Upper lobe of left lung (tissue), 6 donors: ENCODE measurements at regions not wholly inside any gene's neighbourhood (a gene's known extent, or its start where the extent isn't known, plus 50 kb on each side); places are given as distances from the start of the nearest gene placed in this dataset.

Source experiments
- ATAC-seq, 2 donors: fragments of 200-7000 bp; cut with Tn5 transposase; one replicate each; pipeline ENCODE4 v1.9.1; 2022; ENCODE audit warnings: mild to moderate bottlenecking in 2 of 2, moderate library complexity in 2 of 2; ENCODE audit not compliant: low FRiP score in 2 of 2
- DNase-seq, 2 donors: peaks; one replicate each; pipeline ENCODE4 v3.0.0-alpha.2; 2019 to 2020
- H3K27ac ChIP-seq, 4 donors: fragments of 200-600 bp; sonication (generic); one replicate each; pipeline ENCODE4 v1.5.1; 2016 to 2019
- H3K27me3 ChIP-seq, 4 donors: fragments of 200-600 bp; sonication (generic); one replicate each; pipeline ENCODE4 v1.5.1; 2017 to 2019
- H3K36me3 ChIP-seq, 4 donors: fragments of 200-600 bp; sonication (generic); one replicate each; pipeline ENCODE4 v1.5.1; 2016 to 2019
- H3K4me1 ChIP-seq, 4 donors: fragments of 200-600 bp; sonication (generic); one replicate each; pipeline ENCODE4 v1.5.1; 2018 to 2019
- H3K4me3 ChIP-seq, 4 donors: fragments of 200-600 bp; sonication (generic); one replicate each; pipeline ENCODE4 v1.5.1; 2017 to 2019; ENCODE audit warnings: mild to moderate bottlenecking in 2 of 4, moderate library complexity in 1 of 4
- H3K9me3 ChIP-seq, 4 donors: fragments of 200-600 bp; sonication (generic); one replicate each; pipeline ENCODE4 v1.5.1; 2018 to 2019
- EP300 ChIP-seq, 4 donors: sonication (generic); formaldehyde crosslinking; IDR thresholded peaks; one replicate each; pipeline ENCODE4 v1.5.1; 2017; ENCODE audit warnings: antibody characterized with exemption in 4 of 4, control low read depth in 2 of 4
- POLR2A ChIP-seq, 4 donors: fragments of 450-650 bp; IDR thresholded peaks; one replicate each; pipeline ENCODE4 v1.5.1; 2016 to 2017; ENCODE audit warnings: antibody characterized with exemption in 4 of 4, mild to moderate bottlenecking in 2 of 4
- POLR2AphosphoS5 ChIP-seq, 2 donors: sonication (generic); formaldehyde crosslinking; IDR thresholded peaks; one replicate each; pipeline ENCODE4 v1.5.1; 2017; ENCODE audit warnings: antibody characterized with exemption in 2 of 2
- WGBS, 2 donors: methylation state at CpG; one replicate each; pipeline ENCODE4 v1.1.5; 2017 to 2018; 5-methylcytosine and 5-hydroxymethylcytosine counted together
- TF ChIP-seq, protein P1 (sequence below), 6 experiments: fragments of 450-650 bp in 4 of 6; fragments of 200-600 bp in 2 of 6; sonication (generic) in 2 of 6; IDR thresholded peaks; one replicate each; pipeline ENCODE4 v1.5.1; 2016 to 2019; ENCODE audit warnings: antibody characterized with exemption in 6 of 6
- donor health status: DM: no; HTN: no; CAD: no; lungs with moderate emphysema.
- donor health status: DM: no; HTN: yes; CAD: no; lungs with severe emphysema.

DNA sequence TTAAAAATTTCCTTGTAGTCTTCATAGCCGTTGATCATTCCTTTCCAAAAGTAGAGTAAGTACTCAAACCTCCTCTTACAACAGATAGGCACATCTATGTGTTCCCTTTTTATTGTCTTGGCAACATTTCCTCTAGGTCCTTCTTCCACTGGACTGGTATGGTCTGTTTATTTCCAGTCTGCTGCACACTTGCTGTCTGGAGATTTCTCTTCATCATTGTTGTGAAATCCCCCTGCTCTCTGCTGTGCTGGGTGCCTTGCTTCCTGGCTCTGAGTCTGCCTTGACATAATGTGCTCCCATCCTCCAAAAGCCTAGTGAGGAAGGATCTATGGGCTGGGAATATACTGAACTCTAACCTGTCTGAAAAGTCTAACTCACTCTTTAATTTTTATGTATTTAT is 545.3 kb upstream of the VSTM2A start:
- Histone ChIP-seq H3K9me3 (no peaks in the 10 kb centered on the region), H3K27me3 (no peaks in the 10 kb centered on the region), H3K4me1 (no peaks in the 10 kb centered on the region), H3K27ac (no peak overlapping the region), H3K36me3 (no peaks in the 10 kb centered on the region), H3K4me3 (no peak overlapping the region)
- ATAC-seq (no peak), DNase-seq (no peak)
- no peak for TF ChIP-seq POLR2AphosphoS5 (IDR thresholded peaks at IDR 0.05)
- no peak for TF ChIP-seq POLR2A (IDR thresholded peaks at IDR 0.05)
- no peak for TF ChIP-seq EP300 (IDR thresholded peaks at IDR 0.05)
- TF ChIP-seq, protein P1, sequence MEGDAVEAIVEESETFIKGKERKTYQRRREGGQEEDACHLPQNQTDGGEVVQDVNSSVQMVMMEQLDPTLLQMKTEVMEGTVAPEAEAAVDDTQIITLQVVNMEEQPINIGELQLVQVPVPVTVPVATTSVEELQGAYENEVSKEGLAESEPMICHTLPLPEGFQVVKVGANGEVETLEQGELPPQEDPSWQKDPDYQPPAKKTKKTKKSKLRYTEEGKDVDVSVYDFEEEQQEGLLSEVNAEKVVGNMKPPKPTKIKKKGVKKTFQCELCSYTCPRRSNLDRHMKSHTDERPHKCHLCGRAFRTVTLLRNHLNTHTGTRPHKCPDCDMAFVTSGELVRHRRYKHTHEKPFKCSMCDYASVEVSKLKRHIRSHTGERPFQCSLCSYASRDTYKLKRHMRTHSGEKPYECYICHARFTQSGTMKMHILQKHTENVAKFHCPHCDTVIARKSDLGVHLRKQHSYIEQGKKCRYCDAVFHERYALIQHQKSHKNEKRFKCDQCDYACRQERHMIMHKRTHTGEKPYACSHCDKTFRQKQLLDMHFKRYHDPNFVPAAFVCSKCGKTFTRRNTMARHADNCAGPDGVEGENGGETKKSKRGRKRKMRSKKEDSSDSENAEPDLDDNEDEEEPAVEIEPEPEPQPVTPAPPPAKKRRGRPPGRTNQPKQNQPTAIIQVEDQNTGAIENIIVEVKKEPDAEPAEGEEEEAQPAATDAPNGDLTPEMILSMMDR (IDR thresholded peaks at IDR 0.05) = no peak
- WGBS, 2 donors = 79 to 87% methylated on average over 1 of the region's 1 CpG

GRCh38 chr7:54014765-54015164 is 527.4 kb upstream of the VSTM2A start:
- H3K4me1 ChIP-seq = no peaks in the 10 kb centered on the region
- 63 to 83% methylated on average over 2 of the region's 2 CpGs for WGBS, 2 donors
- no peak for ATAC-seq
- H3K27me3 ChIP-seq = no peaks in the 10 kb centered on the region
- H3K27ac ChIP-seq = no peak overlapping the region
- H3K36me3 ChIP-seq = no peaks in the 10 kb centered on the region
- TF ChIP-seq EP300 (IDR thresholded peaks at IDR 0.05) (no peak), POLR2A (IDR thresholded peaks at IDR 0.05) (no peak), POLR2AphosphoS5 (IDR thresholded peaks at IDR 0.05) (no peak)
- TF ChIP-seq, protein P1 (IDR thresholded peaks at IDR 0.05) = no peak
- DNase-seq = no peak
- H3K9me3 ChIP-seq = no peaks in the 10 kb centered on the region
- no peak overlapping the region for H3K4me3 ChIP-seq

DNA sequence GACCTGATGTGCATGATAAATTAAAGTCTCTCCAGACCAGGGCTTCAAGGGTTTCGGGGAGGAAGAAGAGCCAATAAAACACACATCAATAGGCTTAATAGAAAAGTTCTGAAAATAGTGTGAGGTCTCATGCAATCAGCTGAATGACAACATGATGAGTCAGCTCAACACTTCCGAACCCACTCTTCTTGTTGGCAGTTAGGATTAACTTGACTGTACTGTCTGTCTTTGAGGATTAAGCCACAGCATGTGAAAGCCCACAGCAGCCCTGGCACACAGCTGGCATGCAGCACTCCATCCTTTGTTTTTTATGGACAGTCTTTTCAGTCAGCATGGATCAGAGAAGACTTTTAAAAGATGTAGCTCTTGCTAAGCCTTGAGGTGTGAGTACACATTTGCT is 526.9 kb upstream of the VSTM2A start:
- WGBS, 2 donors = 82 to 89% methylated on average over 2 of the region's 2 CpGs
- Histone ChIP-seq H3K9me3 (no peaks in the 10 kb centered on the region), H3K4me1 (no peaks in the 10 kb centered on the region), H3K27me3 (no peaks in the 10 kb centered on the region), H3K36me3 (no peaks in the 10 kb centered on the region), H3K4me3 (no peak overlapping the region), H3K27ac (no peak overlapping the region)
- ATAC-seq (no peak), DNase-seq (no peak)
- TF ChIP-seq POLR2A (IDR thresholded peaks at IDR 0.05) (no peak), EP300 (IDR thresholded peaks at IDR 0.05) (no peak), POLR2AphosphoS5 (IDR thresholded peaks at IDR 0.05) (no peak)
- TF ChIP-seq, protein P1 (IDR thresholded peaks at IDR 0.05) = no peak

- no peaks in the 10 kb centered on the region for H3K36me3 ChIP-seq
- DNase-seq = no peak
- no peak overlapping the region for H3K4me3 ChIP-seq
- no peaks in the 10 kb centered on the region for H3K27me3 ChIP-seq
- no peaks in the 10 kb centered on the region for H3K9me3 ChIP-seq
- H3K27ac ChIP-seq = no peak overlapping the region
- TF ChIP-seq POLR2AphosphoS5 (IDR thresholded peaks at IDR 0.05) (no peak), POLR2A (IDR thresholded peaks at IDR 0.05) (no peak), EP300 (IDR thresholded peaks at IDR 0.05) (no peak)
- TF ChIP-seq, protein P1 (IDR thresholded peaks at IDR 0.05) = no peak
- no peaks in the 10 kb centered on the region for H3K4me1 ChIP-seq
- no peak for ATAC-seq
- 72 to 75% methylated on average over 1 of the region's 1 CpG for WGBS, 2 donors
Measured at GRCh38 chr7:54037873-54038272, 504.3 kb upstream of the VSTM2A start.

GRCh38 chr7:54060643-54061042 is 481.5 kb upstream of the VSTM2A start:
- Histone ChIP-seq H3K36me3 (no peaks in the 10 kb centered on the region), H3K9me3 (no peaks in the 10 kb centered on the region), H3K27ac (no peak overlapping the region), H3K4me1 (no peaks in the 10 kb centered on the region), H3K4me3 (no peak overlapping the region), H3K27me3 (no peaks in the 10 kb centered on the region)
- DNase-seq (no peak), ATAC-seq (no peak)
- no peak for TF ChIP-seq POLR2A (IDR thresholded peaks at IDR 0.05)
- no peak for TF ChIP-seq EP300 (IDR thresholded peaks at IDR 0.05)
- TF ChIP-seq, protein P1 (IDR thresholded peaks at IDR 0.05) = no peak
- TF ChIP-seq POLR2AphosphoS5 (IDR thresholded peaks at IDR 0.05) = no peak
- WGBS, 2 donors = 63 to 64% methylated on average over 4 of the region's 4 CpGs
